ENCODE measurements at regions not wholly inside any gene's neighbourhood (a gene's known extent, or its start where the extent isn't known, plus 50 kb on each side); places are given as distances from the start of the nearest gene placed in this dataset.
A peak's percentile ranks its signal among the peaks of the same experiment; 100 is the strongest.

- no peaks in the 10 kb centered on the region for H3K27me3 ChIP-seq (ENCODE audit: control insufficient read depth, insufficient read depth, low read length)
- H3K36me3 ChIP-seq (ENCODE audit: control insufficient read depth, insufficient read depth, low read length): no peaks in the 10 kb centered on the region
- DNase-seq (ENCODE audit: low read depth): peak; percentile 58
- no peak overlapping the region for H3K4me3 ChIP-seq (ENCODE audit: low read depth, low read length)
- no peak for FAIRE-seq
- TF ChIP-seq CTCF (IDR thresholded peaks at IDR 0.05; ENCODE audit: insufficient read depth, low read length, severe bottlenecking): no peak
Observed at GRCh38 chr3:80192936-80193335, 425.1 kb upstream of the ROBO1 start.

GRCh38 chr3:80190051-80190450, 422.3 kb upstream of the ROBO1 start:
- DNase-seq (ENCODE audit: low read depth) (peak; percentile 78), FAIRE-seq (no peak)
- no peak for TF ChIP-seq CTCF (IDR thresholded peaks at IDR 0.05; ENCODE audit: insufficient read depth, low read length, severe bottlenecking)
- H3K4me3 ChIP-seq (ENCODE audit: low read depth, low read length): no peak overlapping the region
- no peaks in the 10 kb centered on the region for H3K36me3 ChIP-seq (ENCODE audit: control insufficient read depth, insufficient read depth, low read length)
- H3K27me3 ChIP-seq (ENCODE audit: control insufficient read depth, insufficient read depth, low read length): no peaks in the 10 kb centered on the region

GRCh38 chr3:80187981-80188380, 420.2 kb upstream of the ROBO1 start:
- FAIRE-seq (no peak), DNase-seq (ENCODE audit: low read depth) (no peak)
- no peak overlapping the region for H3K4me3 ChIP-seq (ENCODE audit: low read depth, low read length)
- TF ChIP-seq CTCF (IDR thresholded peaks at IDR 0.05; ENCODE audit: insufficient read depth, low read length, severe bottlenecking): no peak
- no peaks in the 10 kb centered on the region for H3K36me3 ChIP-seq (ENCODE audit: control insufficient read depth, insufficient read depth, low read length)
- no peaks in the 10 kb centered on the region for H3K27me3 ChIP-seq (ENCODE audit: control insufficient read depth, insufficient read depth, low read length)

- no peak for TF ChIP-seq CTCF (IDR thresholded peaks at IDR 0.05; ENCODE audit: insufficient read depth, low read length, severe bottlenecking)
- Histone ChIP-seq H3K4me3 (ENCODE audit: low read depth, low read length) (no peak overlapping the region), H3K36me3 (ENCODE audit: control insufficient read depth, insufficient read depth, low read length) (no peaks in the 10 kb centered on the region), H3K27me3 (ENCODE audit: control insufficient read depth, insufficient read depth, low read length) (no peaks in the 10 kb centered on the region)
- FAIRE-seq (no peak), DNase-seq (ENCODE audit: low read depth) (no peak)
Observed at GRCh38 chr3:80159990-80160506, 392.2 kb upstream of the ROBO1 start.

GRCh38 chr3:80158332-80158731, 390.5 kb upstream of the ROBO1 start:
- DNase-seq (ENCODE audit: low read depth) (no peak), FAIRE-seq (no peak)
- H3K4me3 ChIP-seq (ENCODE audit: low read depth, low read length): no peak overlapping the region
- no peak for TF ChIP-seq CTCF (IDR thresholded peaks at IDR 0.05; ENCODE audit: insufficient read depth, low read length, severe bottlenecking)
- no peaks in the 10 kb centered on the region for H3K36me3 ChIP-seq (ENCODE audit: control insufficient read depth, insufficient read depth, low read length)
- H3K27me3 ChIP-seq (ENCODE audit: control insufficient read depth, insufficient read depth, low read length): no peaks in the 10 kb centered on the region

- FAIRE-seq (no peak), DNase-seq (ENCODE audit: low read depth) (no peak)
- no peaks in the 10 kb centered on the region for H3K27me3 ChIP-seq (ENCODE audit: control insufficient read depth, insufficient read depth, low read length)
- no peaks in the 10 kb centered on the region for H3K36me3 ChIP-seq (ENCODE audit: control insufficient read depth, insufficient read depth, low read length)
- no peak overlapping the region for H3K4me3 ChIP-seq (ENCODE audit: low read depth, low read length)
- no peak for TF ChIP-seq CTCF (IDR thresholded peaks at IDR 0.05; ENCODE audit: insufficient read depth, low read length, severe bottlenecking)
Observed at GRCh38 chr3:80157546-80157945, 389.7 kb upstream of the ROBO1 start.

Measured in bronchial epithelial cell (primary cell).